HepG2 (cell line): ENCODE measurements at regions not wholly inside any gene's neighbourhood (a gene's known extent, or its start where the extent isn't known, plus 50 kb on each side); places are given as distances from the start of the nearest gene placed in this dataset.

Experiments used
- ATAC-seq: fragments of 200-7000 bp; cut with Tn5 transposase; 3 replicates; pipeline ENCODE4 v1.9.1; 2020; ENCODE audit warnings: mild to moderate bottlenecking, moderate library complexity
- BruUV-seq: library from RNA; stranded (reverse); fragments of 400-500 nt; replicated peaks from 2 replicates; lab custom pipeline; 2021; lab: Mats Ljungman, UMichigan
- CTCF ChIA-PET: fragments of 300-600 bp; formaldehyde crosslinking; extraction: SDS; loops from one replicate; lab custom pipeline; 2021; ENCODE audit warnings: low total read pairs, inconsistent platforms, low intra/inter-chr PET ratio; lab: Yijun Ruan, JAX
- POLR2A ChIA-PET: fragments of 350-600 bp; sonication (Branson Sonifier 250); formaldehyde crosslinking; loops from one replicate; lab custom pipeline; 2020; ENCODE audit warnings: antibody characterized with exemption, inconsistent platforms; lab: Yijun Ruan, JAX
- DNase-seq: peaks from one replicate; pipeline ENCODE4 v3.0.0-alpha.2; 2015; ENCODE audit warnings: low spot score
- FAIRE-seq: peaks from 3 replicates; lab custom pipeline; 2011; peaks lifted over from hg19 to GRCh38; lab: Jason Lieb, UNC
- H2AFZ ChIP-seq: one replicate; pipeline ENCODE4 v1.6.1; 2011; ENCODE audit warnings: low read length, inconsistent platforms
- H3K27ac ChIP-seq: fragments of 300-600 bp; 3 replicates; pipeline ENCODE4 v1.8.0; 2011; ENCODE audit warnings: mixed run types, mild to moderate bottlenecking, mixed read lengths, low read length, inconsistent platforms; ENCODE audit not compliant: insufficient read depth; ENCODE audit errors: extremely low read length
- H3K27me3 ChIP-seq, 2 experiments: fragments of 200-600 bp in 1 of 2; 2 replicates in 1 of 2; 3 replicates in 1 of 2; pipeline versions ENCODE4 v1.6.0 to v1.8.0; 2011; ENCODE audit warnings: low read length in 2 of 2, mild to moderate bottlenecking in 2 of 2, moderate library complexity in 2 of 2, inconsistent platforms in 1 of 2; ENCODE audit not compliant: insufficient read depth in 2 of 2, control insufficient read depth in 1 of 2
- H3K36me3 ChIP-seq, 2 experiments: fragments of 200-600 bp in 1 of 2; replicated peaks in 1 of 2; 2 replicates in 1 of 2; 3 replicates in 1 of 2; pipeline versions ENCODE4 v1.5.1 to v1.8.0; 2011; ENCODE audit warnings: low read length in 2 of 2, inconsistent platforms in 1 of 2; ENCODE audit not compliant: insufficient read depth in 2 of 2, control insufficient read depth in 1 of 2
- H3K4me1 ChIP-seq: 2 replicates; pipeline ENCODE4 v1.5.1; 2012; ENCODE audit warnings: low read length, inconsistent platforms; ENCODE audit not compliant: insufficient read depth
- H3K4me2 ChIP-seq: 2 replicates; pipeline ENCODE4 v1.6.0; 2011; ENCODE audit warnings: low read depth, low read length, inconsistent platforms
- H3K4me3 ChIP-seq, 3 experiments: fragments of 200-600 bp in 1 of 3; sonication (generic), shearing (Covaris generic) in 1 of 3; replicated peaks in 1 of 3; 2 replicates each; pipeline ENCODE4 v1.5.1; 2011 to 2016; ENCODE audit warnings: low read length in 3 of 3, inconsistent platforms in 2 of 3, low read depth in 2 of 3, mild to moderate bottlenecking in 2 of 3, control low read depth in 1 of 3, mixed read lengths in 1 of 3; ENCODE audit not compliant: insufficient read depth in 1 of 3
- H3K79me2 ChIP-seq: one replicate; pipeline ENCODE4 v1.6.1; 2011; ENCODE audit warnings: low read length, inconsistent platforms; ENCODE audit not compliant: insufficient read depth
- H3K9ac ChIP-seq: 2 replicates; pipeline ENCODE4 v1.6.0; 2011; ENCODE audit warnings: mild to moderate bottlenecking, low read depth, low read length, inconsistent platforms; ENCODE audit not compliant: insufficient read depth
- H3K9me3 ChIP-seq: 2 replicates; pipeline ENCODE4 v1.5.1; 2012; ENCODE audit warnings: mild to moderate bottlenecking, low read length
- H4K20me1 ChIP-seq: 2 replicates; pipeline ENCODE4 v1.6.0; 2011; ENCODE audit warnings: inconsistent platforms, mild to moderate bottlenecking, low read length, moderate library complexity; ENCODE audit not compliant: insufficient read depth
- ARHGAP35 ChIP-seq: sonication (generic); formaldehyde crosslinking; IDR thresholded peaks from 2 replicates; pipeline ENCODE4 v1.9.0; 2022; ENCODE audit warnings: mild to moderate bottlenecking, inconsistent platforms, moderate library complexity, missing genetic modification reagents, borderline replicate concordance
- ARID2 ChIP-seq: sonication (generic); formaldehyde crosslinking; IDR thresholded peaks from 2 replicates; pipeline ENCODE4 v1.8.1; 2022; ENCODE audit warnings: mild to moderate bottlenecking, missing genetic modification reagents, borderline replicate concordance
- DBP ChIP-seq: sonication (generic); formaldehyde crosslinking; IDR thresholded peaks from 2 replicates; pipeline ENCODE4 v1.4.0; 2020; ENCODE audit warnings: missing genetic modification reagents; ENCODE audit errors: not compliant biosample characterization
- DPF2 ChIP-seq: sonication (generic); formaldehyde crosslinking; IDR thresholded peaks from 2 replicates; pipeline ENCODE4 v1.4.0; 2020; ENCODE audit warnings: mild to moderate bottlenecking, low read depth, missing genetic modification reagents, borderline replicate concordance
- HNRNPH1 ChIP-seq: fragments of 200-400 bp; formaldehyde crosslinking; optimal IDR thresholded peaks from 2 replicates; pipeline ENCODE3; 2017; ENCODE audit warnings: mild to moderate bottlenecking, low read depth, low read length
- IKZF1 ChIP-seq: fragments of 450-650 bp; IDR thresholded peaks from 2 replicates; pipeline ENCODE4 v1.7.1; 2016
- IRF2 ChIP-seq: IDR thresholded peaks from 2 replicates; pipeline ENCODE4 v1.6.1; 2018; ENCODE audit warnings: missing genetic modification reagents, missing compliant biosample characterization
- MED1 ChIP-seq: sonication (generic); formaldehyde crosslinking; IDR thresholded peaks from 2 replicates; pipeline ENCODE4 v1.4.0; 2020; ENCODE audit warnings: missing genetic modification reagents
- NFIC ChIP-seq: IDR thresholded peaks from 2 replicates; pipeline ENCODE4 v1.6.1; 2012; ENCODE audit warnings: mild to moderate bottlenecking, low read length, inconsistent platforms
- ONECUT2 ChIP-seq: sonication (generic); formaldehyde crosslinking; IDR thresholded peaks from 2 replicates; pipeline ENCODE4 v1.4.0; 2020; ENCODE audit warnings: missing genetic modification reagents
- TMF1 ChIP-seq: sonication (generic); formaldehyde crosslinking; IDR thresholded peaks from 2 replicates; pipeline ENCODE4 v1.8.1; 2022; ENCODE audit warnings: low read depth, missing genetic modification reagents
- ZBTB10 ChIP-seq: sonication (generic); formaldehyde crosslinking; IDR thresholded peaks from 2 replicates; pipeline ENCODE4 v1.4.0; 2020; ENCODE audit warnings: missing genetic modification reagents, borderline replicate concordance
- ZBTB46 ChIP-seq: sonication (generic); formaldehyde crosslinking; IDR thresholded peaks from 2 replicates; pipeline ENCODE4 v1.4.0; 2020; ENCODE audit warnings: mild to moderate bottlenecking, missing genetic modification reagents, borderline replicate concordance
- ZFAT ChIP-seq: sonication (generic); formaldehyde crosslinking; conservative IDR thresholded peaks from 2 replicates; pipeline ENCODE4 v1.8.1; 2023; ENCODE audit warnings: missing genetic modification reagents, inconsistent platforms
- ZNF10 ChIP-seq: sonication (generic); formaldehyde crosslinking; IDR thresholded peaks from 2 replicates; pipeline ENCODE4 v1.4.0; 2020; ENCODE audit warnings: mild to moderate bottlenecking, low read depth, missing genetic modification reagents, borderline replicate concordance
- ZNF260 ChIP-seq: sonication (generic); formaldehyde crosslinking; IDR thresholded peaks from 2 replicates; pipeline ENCODE4 v1.4.0; 2020; ENCODE audit warnings: missing genetic modification reagents, low read depth, mild to moderate bottlenecking, borderline replicate concordance
- ZNF264 ChIP-seq: sonication (generic); formaldehyde crosslinking; IDR thresholded peaks from 2 replicates; pipeline ENCODE4 v1.4.0; 2020; ENCODE audit warnings: missing genetic modification reagents
- ZNF572 ChIP-seq: sonication (generic); formaldehyde crosslinking; IDR thresholded peaks from 2 replicates; pipeline ENCODE4 v1.5.1; 2020; ENCODE audit warnings: mild to moderate bottlenecking, missing genetic modification reagents
- ZNF607 ChIP-seq: sonication (generic); formaldehyde crosslinking; IDR thresholded peaks from 2 replicates; pipeline ENCODE4 v1.5.1; 2020; ENCODE audit warnings: missing genetic modification reagents, mild to moderate bottlenecking, borderline replicate concordance
- ZNF691 ChIP-seq: sonication (generic); formaldehyde crosslinking; IDR thresholded peaks from 2 replicates; pipeline ENCODE4 v1.4.0; 2020; ENCODE audit warnings: missing genetic modification reagents, low read depth, mild to moderate bottlenecking, borderline replicate concordance
- WGBS: methylation state at CpG from one replicate; pipeline ENCODE4 v1.1.6; 2017; ENCODE audit warnings: low lambda C conversion rate; 5-methylcytosine and 5-hydroxymethylcytosine counted together
- in situ Hi-C: cut with HindIII; loops from 2 replicates; pipeline ENCODE4 v1.10.0; 2017; ENCODE audit warnings: low pct_unique_long_range_greater_than_20kb; ENCODE audit not compliant: extremely low pct_ligation_motif_present
- intact Hi-C: fragments of 100-400 bp; cut with micrococcal nuclease; formaldehyde crosslinking; loops from one replicate; pipeline ENCODE4 v1.10.0; 2022; ENCODE audit not compliant: unreplicated experiment

- no peak for TF ChIP-seq ZBTB46 (CRISPR knock-in tag)
- no peak for TF ChIP-seq NFIC
- TF ChIP-seq ONECUT2, result no peak
- no peak for TF ChIP-seq ZNF607 (CRISPR knock-in tag)
- TF ChIP-seq IKZF1, result no peak
- TF ChIP-seq ZNF572 (CRISPR knock-in tag), result no peak
- TF ChIP-seq ZBTB10 (CRISPR knock-in tag), result no peak
- no peak for TF ChIP-seq ZNF691 (CRISPR knock-in tag)
- TF ChIP-seq IRF2, result no peak
- TF ChIP-seq ZNF10 (CRISPR knock-in tag), result no peak
- no peak for TF ChIP-seq DBP (CRISPR knock-in tag)
- no peak for TF ChIP-seq DPF2 (CRISPR knock-in tag)
- no peak for TF ChIP-seq TMF1
- TF ChIP-seq MED1 (CRISPR knock-in tag), result no peak
- TF ChIP-seq ARID2 (CRISPR knock-in tag), result no peak
- TF ChIP-seq ZNF260 (CRISPR knock-in tag), result no peak
- TF ChIP-seq ZFAT (CRISPR knock-in tag), result no peak
- TF ChIP-seq HNRNPH1, result no peak
- TF ChIP-seq ZNF264, result no peak
- TF ChIP-seq ARHGAP35 (CRISPR knock-in tag), result no peak
- ChIA-PET CTCF (no interaction called here), POLR2A (no interaction called here)
- Histone ChIP-seq H3K4me3 (no peak overlapping the region), H3K79me2 (no peaks in the 10 kb centered on the region), H3K4me1 (no peaks in the 10 kb centered on the region), H3K27me3 (no peaks in the 10 kb centered on the region), H3K36me3 (no peaks in the 10 kb centered on the region), H2AFZ (no peak overlapping the region), H3K9ac (no peak overlapping the region), H4K20me1 (no peaks in the 10 kb centered on the region), H3K9me3 (no peaks in the 10 kb centered on the region), H3K4me2 (no peak overlapping the region), H3K27ac (no peak overlapping the region)
- no peak for ATAC-seq
- no peak for FAIRE-seq
- intact Hi-C loops, result no loop called here
- no TSS peak for BruUV-seq
- 3% methylated on average over 2 of the region's 2 CpGs for WGBS
- in situ Hi-C loops, result no loop called here
- no peak for DNase-seq
Measured at GRCh38 chr4:122532766-122533165, 76.2 kb upstream of the IL2 start.
